OCI-LY3 (cell line): ENCODE measurements at regions not wholly inside any gene's neighbourhood (a gene's known extent, or its start where the extent isn't known, plus 50 kb on each side); places are given as distances from the start of the nearest gene placed in this dataset.
A peak's percentile ranks its signal among the peaks of the same experiment; 100 is the strongest.

Experiments
- H2AFZ ChIP-seq: fragments of 200-600, 300-600 bp; shearing (Covaris generic); 2 replicates; pipeline ENCODE4 v1.6.0; 2014; ENCODE audit warnings: antibody characterized with exemption, low read depth, low read length
- H3K27ac ChIP-seq: fragments of 200-600, 300-600 bp; sonication (generic); 2 replicates; pipeline ENCODE4 v1.5.1; 2014; ENCODE audit warnings: mild to moderate bottlenecking, low read length, moderate library complexity, mixed read lengths
- H3K27me3 ChIP-seq: fragments of 200-600, 300-600 bp; sonication (generic); 2 replicates; pipeline ENCODE4 v1.6.1; 2014; ENCODE audit warnings: low read depth, low read length, mixed read lengths
- H3K36me3 ChIP-seq: fragments of 200-600, 300-600 bp; sonication (generic); replicated peaks from 2 replicates; pipeline ENCODE3; 2014; ENCODE audit warnings: low read depth, low read length, mixed read lengths
- H3K4me1 ChIP-seq: fragments of 300-600, 200-600 bp; sonication (generic); 2 replicates; pipeline ENCODE4 v1.6.1; 2014; ENCODE audit warnings: low read length, mixed read lengths
- H3K4me2 ChIP-seq: fragments of 200-600, 300-600 bp; sonication (generic); 2 replicates; pipeline ENCODE4 v1.6.1; 2014; ENCODE audit warnings: low read length, mixed read lengths
- H3K4me3 ChIP-seq: fragments of 300-600, 200-600 bp; sonication (generic); 2 replicates; pipeline ENCODE4 v1.5.1; 2014; ENCODE audit warnings: antibody characterized with exemption, mild to moderate bottlenecking, low read length, moderate library complexity
- H3K79me2 ChIP-seq: fragments of 300-600, 200-600 bp; shearing (Covaris generic); 2 replicates; pipeline ENCODE4 v1.6.1; 2014; ENCODE audit warnings: mild to moderate bottlenecking, low read length, mixed read lengths
- H3K9ac ChIP-seq: fragments of 300-600, 200-600 bp; shearing (Covaris generic); 2 replicates; pipeline ENCODE4 v1.6.0; 2014; ENCODE audit warnings: mild to moderate bottlenecking, low read length, moderate library complexity
- H3K9me3 ChIP-seq: fragments of 200-600, 300-600 bp; shearing (Covaris generic); 2 replicates; pipeline ENCODE4 v1.6.1; 2014; ENCODE audit warnings: low read length, mixed read lengths; ENCODE audit not compliant: insufficient read depth
- H4K20me1 ChIP-seq: fragments of 200-600, 300-600 bp; sonication (generic); 2 replicates; pipeline ENCODE4 v1.6.1; 2016; ENCODE audit warnings: low read length, mixed read lengths; ENCODE audit not compliant: insufficient read depth
- EZH2phosphoT487 ChIP-seq: fragments of 200-600 bp; shearing (Covaris generic); IDR thresholded peaks from 2 replicates; pipeline ENCODE4 v1.6.1; 2018; ENCODE audit warnings: antibody characterized with exemption, mixed run types, low read depth
- TF ChIP-seq, protein P1 (sequence below): fragments of 200-600, 300-600 bp; sonication (generic); IDR thresholded peaks from 2 replicates; pipeline ENCODE4 v1.5.1; 2014; ENCODE audit warnings: antibody characterized with exemption, low read length, low read depth

DNA sequence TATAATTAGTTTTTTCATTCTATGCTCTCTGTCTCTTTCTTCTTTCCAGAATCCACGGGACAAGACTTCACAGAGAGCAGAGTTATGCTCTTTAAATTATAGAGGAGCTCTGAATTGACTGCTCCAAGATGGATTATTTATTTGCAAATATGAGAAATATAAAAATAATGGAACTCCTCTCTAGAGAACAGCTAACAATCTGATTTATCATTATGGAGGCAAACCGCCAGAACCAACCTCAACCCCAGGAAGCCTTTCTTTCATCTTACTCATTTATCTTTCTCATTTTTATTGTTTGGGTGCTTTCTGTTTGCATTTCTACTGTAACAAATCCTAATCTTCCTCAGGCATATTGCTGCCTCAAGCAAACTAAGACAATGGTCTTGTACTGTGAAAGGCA is 216.5 kb downstream of the C12orf50 start:
- no peak overlapping the region for H2AFZ ChIP-seq
- no peak overlapping the region; the same call in 1 of the 2 replicates for H3K4me3 ChIP-seq
- no peak overlapping the region for H3K27ac ChIP-seq
- H3K9me3 ChIP-seq = no peaks in the 10 kb centered on the region
- H3K79me2 ChIP-seq = no peaks in the 10 kb centered on the region
- no peaks in the 10 kb centered on the region for H3K27me3 ChIP-seq
- no peak overlapping the region for H3K9ac ChIP-seq
- H4K20me1 ChIP-seq = no peaks in the 10 kb centered on the region
- H3K4me1 ChIP-seq = peaks cover 12% of the 10 kb centered on the region
- no peak for TF ChIP-seq EZH2phosphoT487
- TF ChIP-seq, protein P1, sequence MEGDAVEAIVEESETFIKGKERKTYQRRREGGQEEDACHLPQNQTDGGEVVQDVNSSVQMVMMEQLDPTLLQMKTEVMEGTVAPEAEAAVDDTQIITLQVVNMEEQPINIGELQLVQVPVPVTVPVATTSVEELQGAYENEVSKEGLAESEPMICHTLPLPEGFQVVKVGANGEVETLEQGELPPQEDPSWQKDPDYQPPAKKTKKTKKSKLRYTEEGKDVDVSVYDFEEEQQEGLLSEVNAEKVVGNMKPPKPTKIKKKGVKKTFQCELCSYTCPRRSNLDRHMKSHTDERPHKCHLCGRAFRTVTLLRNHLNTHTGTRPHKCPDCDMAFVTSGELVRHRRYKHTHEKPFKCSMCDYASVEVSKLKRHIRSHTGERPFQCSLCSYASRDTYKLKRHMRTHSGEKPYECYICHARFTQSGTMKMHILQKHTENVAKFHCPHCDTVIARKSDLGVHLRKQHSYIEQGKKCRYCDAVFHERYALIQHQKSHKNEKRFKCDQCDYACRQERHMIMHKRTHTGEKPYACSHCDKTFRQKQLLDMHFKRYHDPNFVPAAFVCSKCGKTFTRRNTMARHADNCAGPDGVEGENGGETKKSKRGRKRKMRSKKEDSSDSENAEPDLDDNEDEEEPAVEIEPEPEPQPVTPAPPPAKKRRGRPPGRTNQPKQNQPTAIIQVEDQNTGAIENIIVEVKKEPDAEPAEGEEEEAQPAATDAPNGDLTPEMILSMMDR = no peak
- H3K4me2 ChIP-seq = peak overlapping the region; percentile 25
- H3K36me3 ChIP-seq = no peaks in the 10 kb centered on the region

DNA sequence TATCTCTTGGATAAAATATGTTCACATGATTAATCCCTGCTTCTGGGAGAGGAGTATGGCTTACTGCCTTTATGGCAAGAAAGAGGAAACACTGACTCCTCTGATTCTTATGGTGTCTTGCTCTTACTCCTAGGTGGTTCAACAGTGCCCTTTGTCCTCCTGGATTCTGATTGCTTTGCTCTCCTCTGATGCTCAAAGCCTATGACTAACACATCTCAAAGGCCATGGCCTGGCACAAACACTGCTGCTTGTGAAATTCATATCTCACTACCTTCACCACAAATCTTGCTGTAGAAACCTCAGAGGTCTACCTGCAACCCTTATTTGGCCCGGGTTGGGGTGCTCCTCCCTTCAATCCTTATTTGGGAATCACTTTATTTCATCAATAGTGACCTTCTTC is 217.2 kb downstream of the C12orf50 start:
- Histone ChIP-seq H4K20me1 (no peaks in the 10 kb centered on the region), H3K4me3 (no peak overlapping the region), H3K9me3 (no peaks in the 10 kb centered on the region), H3K9ac (no peak overlapping the region), H2AFZ (no peak overlapping the region), H3K4me1 (peaks cover 12% of the 10 kb centered on the region), H3K4me2 (no peak overlapping the region), H3K36me3 (no peaks in the 10 kb centered on the region), H3K27me3 (no peaks in the 10 kb centered on the region), H3K79me2 (no peaks in the 10 kb centered on the region), H3K27ac (no peak overlapping the region)
- TF ChIP-seq, protein P1 = no peak
- no peak for TF ChIP-seq EZH2phosphoT487

DNA sequence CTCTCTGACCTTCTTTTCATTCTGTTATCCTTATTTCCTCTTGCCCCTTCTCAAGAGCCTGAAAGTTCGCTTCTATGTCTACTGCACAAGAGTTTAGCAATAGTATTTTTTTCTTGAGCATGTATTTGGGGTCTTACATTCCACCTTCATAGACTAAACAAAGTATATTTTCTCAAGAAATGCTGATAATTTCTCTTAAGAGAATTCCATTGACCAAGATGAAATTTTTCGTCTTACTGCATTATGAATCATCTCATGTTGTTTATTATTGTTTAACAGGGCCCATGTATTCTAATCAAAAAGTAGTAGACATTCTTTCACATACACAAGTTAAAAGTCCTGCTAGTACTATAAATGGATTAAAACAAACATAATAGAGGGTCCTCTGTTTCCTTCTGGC is 219.3 kb downstream of the C12orf50 start:
- Histone ChIP-seq H2AFZ (no peak overlapping the region), H3K27me3 (no peaks in the 10 kb centered on the region), H3K9me3 (no peaks in the 10 kb centered on the region), H3K4me3 (no peak overlapping the region), H3K27ac (no peak overlapping the region), H3K79me2 (no peaks in the 10 kb centered on the region), H3K4me1 (peaks cover 12% of the 10 kb centered on the region), H3K36me3 (no peaks in the 10 kb centered on the region), H3K9ac (no peak overlapping the region), H3K4me2 (no peak overlapping the region), H4K20me1 (no peaks in the 10 kb centered on the region)
- TF ChIP-seq, protein P1 = no peak
- TF ChIP-seq EZH2phosphoT487 = no peak

DNA sequence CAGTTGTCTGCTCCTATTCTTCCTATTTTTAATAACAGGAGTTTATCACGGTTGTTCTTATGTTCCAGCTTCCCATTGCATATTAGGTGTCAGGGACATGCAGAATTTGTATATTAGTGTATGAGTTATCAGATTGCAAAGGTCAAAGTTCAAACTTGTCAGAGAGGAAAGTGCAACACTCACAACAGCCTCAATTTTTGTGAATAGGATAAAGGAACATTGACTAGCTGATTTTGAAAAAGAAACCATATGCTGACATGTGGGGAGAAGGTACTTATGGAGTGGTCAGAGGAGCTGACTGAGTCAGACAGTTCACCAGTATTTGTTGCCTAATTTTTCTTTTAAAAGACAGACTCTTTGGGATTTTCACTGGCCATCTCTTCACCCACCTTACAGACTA is 222.1 kb downstream of the C12orf50 start:
- no peak for TF ChIP-seq EZH2phosphoT487
- TF ChIP-seq, protein P1 = no peak
- Histone ChIP-seq H2AFZ (no peak overlapping the region), H3K27ac (no peak overlapping the region)

More for the DNA sequence above, 222.1 kb downstream of the C12orf50 start:
- Histone ChIP-seq H4K20me1 (no peaks in the 10 kb centered on the region), H3K9ac (no peak overlapping the region), H3K27me3 (no peaks in the 10 kb centered on the region), H3K79me2 (no peaks in the 10 kb centered on the region), H3K4me2 (no peak overlapping the region), H3K9me3 (no peaks in the 10 kb centered on the region), H3K36me3 (no peaks in the 10 kb centered on the region), H3K4me3 (no peak overlapping the region), H3K4me1 (peaks cover 4% of the 10 kb centered on the region)
